Suprapubic skin (tissue), 4 donors: ENCODE measurements at regions not wholly inside any gene's neighbourhood (a gene's known extent, or its start where the extent isn't known, plus 50 kb on each side); places are given as distances from the start of the nearest gene placed in this dataset.

Experiments
- EP300 ChIP-seq: sonication (generic); formaldehyde crosslinking; IDR thresholded peaks from one replicate; pipeline ENCODE4 v1.6.1; 2017; ENCODE audit warnings: antibody characterized with exemption
- POLR2A ChIP-seq, 2 donors: fragments of 450-650 bp; IDR thresholded peaks; one replicate each; pipeline ENCODE4 v1.6.1; 2017; ENCODE audit warnings: antibody characterized with exemption in 2 of 2, mild to moderate bottlenecking in 2 of 2, moderate library complexity in 2 of 2
- POLR2AphosphoS5 ChIP-seq, 3 donors: sonication (generic); formaldehyde crosslinking; IDR thresholded peaks; one replicate each; pipeline ENCODE4 v1.6.1; 2017; ENCODE audit warnings: antibody characterized with exemption in 3 of 3
- TF ChIP-seq, protein P1 (sequence below), 2 donors: fragments of 200-600 bp in 1 of 2; fragments of 450-650 bp in 1 of 2; sonication (generic) in 1 of 2; IDR thresholded peaks; one replicate each; pipeline ENCODE4 v1.5.1; 2016 to 2019; ENCODE audit warnings: antibody characterized with exemption in 2 of 2, mild to moderate bottlenecking in 1 of 2, moderate library complexity in 1 of 2

- TF ChIP-seq POLR2A (IDR thresholded peaks at IDR 0.05) (no peak), POLR2AphosphoS5 (IDR thresholded peaks at IDR 0.05) (no peak), EP300 (no peak)
- TF ChIP-seq, protein P1, sequence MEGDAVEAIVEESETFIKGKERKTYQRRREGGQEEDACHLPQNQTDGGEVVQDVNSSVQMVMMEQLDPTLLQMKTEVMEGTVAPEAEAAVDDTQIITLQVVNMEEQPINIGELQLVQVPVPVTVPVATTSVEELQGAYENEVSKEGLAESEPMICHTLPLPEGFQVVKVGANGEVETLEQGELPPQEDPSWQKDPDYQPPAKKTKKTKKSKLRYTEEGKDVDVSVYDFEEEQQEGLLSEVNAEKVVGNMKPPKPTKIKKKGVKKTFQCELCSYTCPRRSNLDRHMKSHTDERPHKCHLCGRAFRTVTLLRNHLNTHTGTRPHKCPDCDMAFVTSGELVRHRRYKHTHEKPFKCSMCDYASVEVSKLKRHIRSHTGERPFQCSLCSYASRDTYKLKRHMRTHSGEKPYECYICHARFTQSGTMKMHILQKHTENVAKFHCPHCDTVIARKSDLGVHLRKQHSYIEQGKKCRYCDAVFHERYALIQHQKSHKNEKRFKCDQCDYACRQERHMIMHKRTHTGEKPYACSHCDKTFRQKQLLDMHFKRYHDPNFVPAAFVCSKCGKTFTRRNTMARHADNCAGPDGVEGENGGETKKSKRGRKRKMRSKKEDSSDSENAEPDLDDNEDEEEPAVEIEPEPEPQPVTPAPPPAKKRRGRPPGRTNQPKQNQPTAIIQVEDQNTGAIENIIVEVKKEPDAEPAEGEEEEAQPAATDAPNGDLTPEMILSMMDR (IDR thresholded peaks at IDR 0.05) = no peak
These were observed 657.9 kb downstream of the TLR4 start for GRCh38 chr9:118362123-118362522.
